CD4-positive, alpha-beta T cell (primary cell): ENCODE measurements at regions not wholly inside any gene's neighbourhood (a gene's known extent, or its start where the extent isn't known, plus 50 kb on each side); places are given as distances from the start of the nearest gene placed in this dataset.

Experiments used
- ATAC-seq: fragments of 200-7000 bp; cut with Tn5 transposase; one replicate; pipeline ENCODE4 v1.10.0; 2022; ENCODE audit warnings: mild to moderate bottlenecking; ENCODE audit not compliant: poor library complexity
- CTCF ChIA-PET: fragments of 350-600 bp; sonication (Branson Sonifier 250); formaldehyde crosslinking; loops from one replicate; lab custom pipeline; 2021; ENCODE audit warnings: antibody characterized with exemption, inconsistent platforms; lab: Charles Lee
- POLR2A ChIA-PET: fragments of 350-600 bp; sonication (Branson Sonifier 250); formaldehyde crosslinking; loops from one replicate; lab custom pipeline; 2021; ENCODE audit warnings: antibody characterized with exemption, inconsistent platforms; lab: Charles Lee
- DNase-seq, 14 experiments: peaks; one replicate each; pipeline ENCODE4 v3.0.0-alpha.2; 2013 to 2020; ENCODE audit warnings: mixed read lengths in 2 of 14
- H3K27ac ChIP-seq, 2 donors: one replicate each; pipeline versions ENCODE4 v1.5.1 to v1.7.0; 2013; ENCODE audit warnings: low read length in 2 of 2, low read depth in 1 of 2, mild to moderate bottlenecking in 1 of 2
- H3K27me3 ChIP-seq, 2 experiments: 1 replicate in 1 of 2; 2 replicates in 1 of 2; pipeline versions ENCODE4 v1.6.1 to v1.7.0; 2013; ENCODE audit warnings: low read length in 2 of 2, control low read depth in 1 of 2, mild to moderate bottlenecking in 1 of 2, moderate library complexity in 1 of 2; ENCODE audit not compliant: insufficient read depth in 2 of 2, control insufficient read depth in 1 of 2
- H3K36me3 ChIP-seq: one replicate; pipeline ENCODE4 v1.6.1; 2013; ENCODE audit warnings: low read length, control low read depth; ENCODE audit not compliant: insufficient read depth
- H3K4me1 ChIP-seq: one replicate; pipeline ENCODE4 v1.6.1; 2013; ENCODE audit warnings: low read length, control low read depth; ENCODE audit not compliant: insufficient read depth
- H3K4me3 ChIP-seq: one replicate; pipeline ENCODE4 v1.5.1; 2013; ENCODE audit warnings: mild to moderate bottlenecking, low read length, moderate library complexity
- H3K9me3 ChIP-seq, 2 experiments: 1 replicate in 1 of 2; 2 replicates in 1 of 2; pipeline versions ENCODE4 v1.6.1 to v1.7.0; 2013; ENCODE audit warnings: low read length in 2 of 2, mild to moderate bottlenecking in 2 of 2, control low read depth in 1 of 2, moderate library complexity in 1 of 2; ENCODE audit not compliant: control insufficient read depth in 1 of 2, insufficient read depth in 1 of 2
- H3K27ac Mint-ChIP-seq: one replicate; pipeline ENCODE4 v1.8.0; 2020; ENCODE audit warnings: mixed read lengths
- H3K27me3 Mint-ChIP-seq: one replicate; pipeline ENCODE4 v1.8.0; 2021; ENCODE audit warnings: mixed read lengths
- H3K36me3 Mint-ChIP-seq: one replicate; pipeline ENCODE4 v1.8.0; 2021; ENCODE audit warnings: low read depth, mixed read lengths
- H3K4me1 Mint-ChIP-seq: one replicate; pipeline ENCODE4 v1.8.0; 2021; ENCODE audit warnings: low read depth, mixed read lengths
- H3K4me3 Mint-ChIP-seq: one replicate; pipeline ENCODE4 v1.8.0; 2020; ENCODE audit warnings: mild to moderate bottlenecking, mixed read lengths
- H3K9me3 Mint-ChIP-seq: one replicate; pipeline ENCODE4 v1.8.0; 2020; ENCODE audit warnings: mixed read lengths
- intact Hi-C, 2 experiments: fragments of 100-400 bp; cut with DNase I in 1 of 2; cut with micrococcal nuclease in 1 of 2; formaldehyde crosslinking; loops; one replicate each; pipeline versions ENCODE4 v1.15.1 to v1.9.0; 2023 to 2025; cut with DNase I, micrococcal nuclease
- TF ChIP-seq, protein P1 (sequence below): fragments of 200-600 bp; IDR thresholded peaks from one replicate; pipeline ENCODE4 v1.8.0; 2022; ENCODE audit warnings: antibody characterized with exemption, mild to moderate bottlenecking

DNA sequence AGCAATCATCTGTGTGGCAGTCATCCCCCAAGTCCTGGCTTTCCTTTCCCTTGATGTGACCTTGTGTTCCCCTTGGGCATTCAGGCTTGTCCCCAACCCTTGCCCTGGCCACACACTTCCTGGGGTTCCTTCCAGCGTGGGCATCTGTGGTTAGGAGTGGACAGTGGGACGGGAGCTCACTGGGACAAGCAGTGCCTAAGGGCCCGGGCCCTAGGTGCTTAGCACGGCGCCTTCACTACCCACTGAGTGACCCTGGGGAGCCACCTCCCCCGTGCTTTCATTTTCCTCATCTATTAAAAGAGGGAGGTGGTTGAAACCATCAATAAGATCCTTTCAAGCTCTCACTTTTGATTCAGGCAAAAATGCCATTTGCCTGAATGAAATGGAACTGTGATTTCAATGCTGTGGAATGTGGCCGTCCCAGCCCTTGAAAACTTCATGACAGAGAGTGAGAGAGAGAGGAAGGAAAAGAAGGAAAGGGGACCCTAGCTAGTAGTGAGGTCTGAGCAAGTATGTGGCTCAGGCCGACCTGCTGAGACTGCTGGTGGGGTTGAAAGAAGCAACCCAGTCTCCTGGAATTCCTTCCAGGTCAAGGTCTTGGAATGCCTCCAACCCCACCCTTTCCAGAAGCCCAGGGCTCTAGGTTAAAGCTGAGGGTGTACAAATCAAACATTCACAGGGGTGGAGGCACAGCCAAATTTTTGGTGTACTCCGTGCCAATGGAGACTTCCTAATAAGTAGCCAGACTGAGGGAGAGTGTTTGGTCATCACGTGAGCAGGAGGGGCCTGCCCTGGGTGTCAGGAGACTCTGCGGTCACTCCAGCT lies 302.9 kb downstream of the TLE3 start:
- Histone ChIP-seq H3K4me3 (no peak overlapping the region), H3K27ac (no peak overlapping the region), H3K4me1 (no peaks in the 10 kb centered on the region), H3K36me3 (no peaks in the 10 kb centered on the region), H3K27me3 (peaks cover 0 to 4% of the 10 kb centered on the region in 2 experiments), H3K9me3 (peaks cover 8 to 14% of the 10 kb centered on the region in 2 experiments)
- Mint-ChIP-seq H3K9me3 (no peaks in the 10 kb centered on the region), H3K4me3 (no peak overlapping the region), H3K27me3 (no peaks in the 10 kb centered on the region), H3K27ac (no peak overlapping the region), H3K4me1 (no peaks in the 10 kb centered on the region), H3K36me3 (no peaks in the 10 kb centered on the region)
- DNase-seq = no peak
- POLR2A ChIA-PET = no interaction called here
- intact Hi-C loops = no loop called here
- no peak for ATAC-seq
- CTCF ChIA-PET = interaction anchor here (1.5 kb wide), 1 partner anchor 9 kb away, joined by 4 read pairs; no protein-coding TSS in a partner anchor
- TF ChIP-seq, protein P1, sequence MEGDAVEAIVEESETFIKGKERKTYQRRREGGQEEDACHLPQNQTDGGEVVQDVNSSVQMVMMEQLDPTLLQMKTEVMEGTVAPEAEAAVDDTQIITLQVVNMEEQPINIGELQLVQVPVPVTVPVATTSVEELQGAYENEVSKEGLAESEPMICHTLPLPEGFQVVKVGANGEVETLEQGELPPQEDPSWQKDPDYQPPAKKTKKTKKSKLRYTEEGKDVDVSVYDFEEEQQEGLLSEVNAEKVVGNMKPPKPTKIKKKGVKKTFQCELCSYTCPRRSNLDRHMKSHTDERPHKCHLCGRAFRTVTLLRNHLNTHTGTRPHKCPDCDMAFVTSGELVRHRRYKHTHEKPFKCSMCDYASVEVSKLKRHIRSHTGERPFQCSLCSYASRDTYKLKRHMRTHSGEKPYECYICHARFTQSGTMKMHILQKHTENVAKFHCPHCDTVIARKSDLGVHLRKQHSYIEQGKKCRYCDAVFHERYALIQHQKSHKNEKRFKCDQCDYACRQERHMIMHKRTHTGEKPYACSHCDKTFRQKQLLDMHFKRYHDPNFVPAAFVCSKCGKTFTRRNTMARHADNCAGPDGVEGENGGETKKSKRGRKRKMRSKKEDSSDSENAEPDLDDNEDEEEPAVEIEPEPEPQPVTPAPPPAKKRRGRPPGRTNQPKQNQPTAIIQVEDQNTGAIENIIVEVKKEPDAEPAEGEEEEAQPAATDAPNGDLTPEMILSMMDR = no peak

DNA sequence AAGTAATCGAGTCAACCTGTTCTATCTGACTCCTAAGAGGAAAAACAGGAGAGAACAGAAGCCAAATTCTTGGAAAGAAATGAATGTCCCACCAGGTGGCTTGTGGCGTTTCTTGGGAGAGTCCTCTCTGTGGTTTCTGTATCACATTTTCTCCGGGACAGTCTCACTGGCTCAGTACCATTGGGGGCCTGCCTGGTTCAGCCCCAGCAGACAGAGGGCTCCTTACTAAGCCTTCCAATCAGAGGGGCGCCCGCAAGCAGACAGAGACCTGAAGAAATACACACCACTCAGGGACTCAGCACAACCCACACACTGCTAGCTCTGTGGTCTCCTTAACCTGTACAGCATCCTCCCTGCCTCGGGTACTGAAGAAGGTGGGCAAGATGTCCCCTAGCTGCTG lies 302.1 kb downstream of the TLE3 start:
- intact Hi-C loops = no loop called here
- Histone ChIP-seq H3K36me3 (no peaks in the 10 kb centered on the region), H3K27me3 (no peaks in the 10 kb centered on the region), H3K9me3 (peaks cover 7 to 14% of the 10 kb centered on the region in 2 experiments), H3K4me1 (no peaks in the 10 kb centered on the region), H3K27ac (no peak overlapping the region), H3K4me3 (no peak overlapping the region)
- H3K36me3 Mint-ChIP-seq = no peaks in the 10 kb centered on the region
- no peaks in the 10 kb centered on the region for H3K9me3 Mint-ChIP-seq
- H3K4me3 Mint-ChIP-seq = no peak overlapping the region
- ChIA-PET POLR2A (no interaction called here), CTCF (interaction anchor here (0.6 to 1.5 kb wide), 2 partner anchors 8 to 28 kb away, joined by 3 to 4 read pairs; no protein-coding TSS in a partner anchor)
- no peak overlapping the region for H3K27ac Mint-ChIP-seq
- DNase-seq (no peak), ATAC-seq (no peak)
- no peaks in the 10 kb centered on the region for H3K4me1 Mint-ChIP-seq
- TF ChIP-seq, protein P1 = no peak
- no peaks in the 10 kb centered on the region for H3K27me3 Mint-ChIP-seq

DNA sequence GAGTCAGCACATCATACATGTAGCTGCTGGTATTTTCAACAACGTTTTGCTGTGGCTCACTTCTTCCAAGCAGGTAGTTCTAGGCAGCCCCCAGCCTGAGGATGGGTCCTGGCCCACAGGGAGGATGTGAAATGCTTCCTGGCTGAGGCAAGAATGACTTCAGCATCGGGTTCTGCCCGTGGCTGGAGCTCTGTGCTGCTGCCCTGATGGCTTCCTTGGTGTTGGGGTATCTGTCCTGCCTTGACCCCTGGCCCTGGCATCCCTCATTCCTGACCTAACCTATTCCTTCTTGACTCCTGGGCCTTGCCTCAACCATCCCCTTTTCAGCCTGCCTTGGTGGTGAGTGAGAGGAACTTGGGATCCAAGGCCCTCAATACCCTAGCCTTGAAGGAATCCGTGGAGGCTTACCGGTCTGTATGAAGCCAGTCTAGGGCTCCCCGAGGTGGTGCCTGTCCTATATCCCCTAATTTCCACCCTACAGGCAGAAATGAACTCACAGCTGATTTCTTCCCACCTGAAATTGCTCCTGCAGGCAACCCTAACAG lies 300.6 kb downstream of the TLE3 start:
- no peak for ATAC-seq
- POLR2A ChIA-PET = no interaction called here
- Histone ChIP-seq H3K27ac (no peak overlapping the region), H3K4me1 (no peaks in the 10 kb centered on the region), H3K36me3 (no peaks in the 10 kb centered on the region), H3K4me3 (no peak overlapping the region), H3K9me3 (peaks cover 0 to under 1% of the 10 kb centered on the region in 2 experiments), H3K27me3 (no peaks in the 10 kb centered on the region)
- Mint-ChIP-seq H3K36me3 (no peaks in the 10 kb centered on the region), H3K9me3 (no peaks in the 10 kb centered on the region), H3K4me1 (no peaks in the 10 kb centered on the region), H3K27ac (no peak overlapping the region), H3K27me3 (no peaks in the 10 kb centered on the region), H3K4me3 (no peak overlapping the region)
- intact Hi-C loops = no loop called here
- DNase-seq = no peak
- TF ChIP-seq, protein P1 = no peak
- CTCF ChIA-PET = interaction anchor here (1.3 kb wide), 1 partner anchor 11 kb away, joined by 3 read pairs; no protein-coding TSS in a partner anchor
